HG03378 (cell line): ENCODE measurements at regions not wholly inside any gene's neighbourhood (a gene's known extent, or its start where the extent isn't known, plus 50 kb on each side); places are given as distances from the start of the nearest gene placed in this dataset.
"Not testable (repeated sequence)": the region's sequence is repeated elsewhere in the genome, so short reads cannot be mapped to it uniquely, and the experiment has no call there.

Experiments
- ATAC-seq: cut with Tn5 transposase; IDR thresholded peaks from one replicate; pipeline ENCODE4 v1.9.1; 2021; ENCODE audit warnings: mild to moderate bottlenecking, moderate library complexity; ENCODE audit not compliant: unreplicated experiment

GRCh38 chr12:83784298-83784890 lies 1097.7 kb downstream of the TMTC2 start:
- ATAC-seq, result no peak

GRCh38 chr12:83779526-83779925 lies 1092.8 kb downstream of the TMTC2 start:
- ATAC-seq, result no peak

GRCh38 chr12:83769151-83769550 lies 1082.4 kb downstream of the TMTC2 start:
- no peak for ATAC-seq

GRCh38 chr12:83767723-83768122 lies 1081.0 kb downstream of the TMTC2 start:
- no peak for ATAC-seq

GRCh38 chr12:83763425-83763824 lies 1076.7 kb downstream of the TMTC2 start:
- no peak for ATAC-seq

- no peak for ATAC-seq
Measured at GRCh38 chr12:83759906-83760305, 1073.2 kb downstream of the TMTC2 start.

- no peak for ATAC-seq
Measured at GRCh38 chr12:83758888-83759631, 1072.4 kb downstream of the TMTC2 start.

- ATAC-seq, result no peak
Measured at GRCh38 chr12:83753904-83754303, 1067.2 kb downstream of the TMTC2 start.

- ATAC-seq, result no peak
Measured at GRCh38 chr12:83753205-83753604, 1066.5 kb downstream of the TMTC2 start.

GRCh38 chr12:83739607-83740006 lies 1052.9 kb downstream of the TMTC2 start:
- ATAC-seq, result no peak

- no peak for ATAC-seq
Measured at GRCh38 chr12:83710851-83711250, 1024.1 kb downstream of the TMTC2 start.

- no peak for ATAC-seq
Measured at GRCh38 chr12:83709899-83710298, 1023.2 kb downstream of the TMTC2 start.

- ATAC-seq, result no peak
Measured at GRCh38 chr12:83700838-83701237, 1014.1 kb downstream of the TMTC2 start.

GRCh38 chr12:83696311-83696710 lies 1009.6 kb downstream of the TMTC2 start:
- ATAC-seq, result not testable (repeated sequence)

GRCh38 chr12:83691730-83692129 lies 1005.0 kb downstream of the TMTC2 start:
- ATAC-seq, result no peak

GRCh38 chr12:83690465-83690864 lies 1003.8 kb downstream of the TMTC2 start:
- ATAC-seq, result no peak

GRCh38 chr12:83689333-83689732 lies 1002.6 kb downstream of the TMTC2 start:
- ATAC-seq, result no peak

GRCh38 chr12:83676781-83677295 lies 990.1 kb downstream of the TMTC2 start:
- no peak for ATAC-seq

GRCh38 chr12:83666690-83667089 lies 980.0 kb downstream of the TMTC2 start:
- ATAC-seq, result no peak

GRCh38 chr12:83665634-83666218 lies 979.0 kb downstream of the TMTC2 start:
- no peak for ATAC-seq

GRCh38 chr12:83664650-83665049 lies 977.9 kb downstream of the TMTC2 start:
- no peak for ATAC-seq

GRCh38 chr12:83660727-83661358 lies 974.1 kb downstream of the TMTC2 start:
- no peak for ATAC-seq
